GM13977 (cell line): ENCODE measurements at regions not wholly inside any gene's neighbourhood (a gene's known extent, or its start where the extent isn't known, plus 50 kb on each side); places are given as distances from the start of the nearest gene placed in this dataset.
"Not testable (repeated sequence)": the region's sequence is repeated elsewhere in the genome, so short reads cannot be mapped to it uniquely, and the experiment has no call there.

Experiments
- DNase-seq: peaks from one replicate; pipeline ENCODE4 v3.0.0; 2012; ENCODE audit warnings: low spot score
- in situ Hi-C: fragments of 300-500 bp; cut with MboI; formaldehyde crosslinking; loops from one replicate; pipeline ENCODE4 v1.12.0; 2022; ENCODE audit warnings: low sequenced_read_pairs, low pct_unique_long_range_greater_than_20kb, mixed read lengths, inconsistent platforms; ENCODE audit not compliant: unreplicated experiment
- TF ChIP-seq, protein P1 (sequence below): IDR thresholded peaks from 2 replicates; pipeline ENCODE4 v1.5.1; 2012; ENCODE audit warnings: mild to moderate bottlenecking, control low read depth; ENCODE audit not compliant: insufficient read depth; ENCODE audit errors: extremely low read depth, missing control alignments

DNA sequence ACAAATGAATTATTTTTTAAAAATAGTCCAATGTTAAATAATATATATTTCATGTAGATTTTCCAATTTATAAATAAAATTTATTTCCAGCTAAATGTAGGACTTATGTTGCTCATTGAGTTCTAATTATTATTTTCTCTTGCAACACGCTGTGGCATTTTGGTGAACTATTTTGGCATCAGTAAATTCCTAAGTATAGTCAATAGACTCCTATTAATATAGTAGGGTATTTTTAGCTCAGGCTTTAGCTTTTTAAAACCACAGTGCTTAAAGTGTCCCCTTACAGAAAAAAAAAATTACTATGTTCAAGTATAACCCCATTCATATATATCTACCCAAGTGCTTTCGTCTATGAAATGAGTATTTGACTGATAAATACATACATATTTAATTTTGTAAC, 919.2 kb upstream of the SOX9 start:
- in situ Hi-C loops = no loop called here

DNA sequence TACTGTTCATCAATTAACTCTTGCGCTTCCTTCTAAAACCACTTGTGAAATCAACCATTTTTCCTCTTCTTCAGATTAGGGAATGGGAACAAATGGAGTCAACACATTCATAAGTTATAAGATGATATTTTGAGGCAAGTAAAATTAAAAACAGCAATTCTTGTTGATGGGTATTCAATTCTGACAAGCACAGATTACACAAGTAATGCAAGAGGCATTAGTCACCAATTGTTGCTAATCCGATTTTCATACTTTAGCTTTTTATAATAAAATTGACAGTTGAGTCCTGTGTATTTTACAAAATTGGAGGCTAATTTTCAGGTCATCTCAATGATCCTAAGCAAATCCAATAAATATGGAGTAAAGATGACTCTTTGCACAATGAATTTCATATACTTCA, 918.4 kb upstream of the SOX9 start:
- TF ChIP-seq, protein P1, sequence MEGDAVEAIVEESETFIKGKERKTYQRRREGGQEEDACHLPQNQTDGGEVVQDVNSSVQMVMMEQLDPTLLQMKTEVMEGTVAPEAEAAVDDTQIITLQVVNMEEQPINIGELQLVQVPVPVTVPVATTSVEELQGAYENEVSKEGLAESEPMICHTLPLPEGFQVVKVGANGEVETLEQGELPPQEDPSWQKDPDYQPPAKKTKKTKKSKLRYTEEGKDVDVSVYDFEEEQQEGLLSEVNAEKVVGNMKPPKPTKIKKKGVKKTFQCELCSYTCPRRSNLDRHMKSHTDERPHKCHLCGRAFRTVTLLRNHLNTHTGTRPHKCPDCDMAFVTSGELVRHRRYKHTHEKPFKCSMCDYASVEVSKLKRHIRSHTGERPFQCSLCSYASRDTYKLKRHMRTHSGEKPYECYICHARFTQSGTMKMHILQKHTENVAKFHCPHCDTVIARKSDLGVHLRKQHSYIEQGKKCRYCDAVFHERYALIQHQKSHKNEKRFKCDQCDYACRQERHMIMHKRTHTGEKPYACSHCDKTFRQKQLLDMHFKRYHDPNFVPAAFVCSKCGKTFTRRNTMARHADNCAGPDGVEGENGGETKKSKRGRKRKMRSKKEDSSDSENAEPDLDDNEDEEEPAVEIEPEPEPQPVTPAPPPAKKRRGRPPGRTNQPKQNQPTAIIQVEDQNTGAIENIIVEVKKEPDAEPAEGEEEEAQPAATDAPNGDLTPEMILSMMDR = no peak
- DNase-seq = no peak
- in situ Hi-C loops = no loop called here

More for the DNA sequence above, 919.2 kb upstream of the SOX9 start:
- no peak for DNase-seq
- TF ChIP-seq, protein P1 = no peak

DNA sequence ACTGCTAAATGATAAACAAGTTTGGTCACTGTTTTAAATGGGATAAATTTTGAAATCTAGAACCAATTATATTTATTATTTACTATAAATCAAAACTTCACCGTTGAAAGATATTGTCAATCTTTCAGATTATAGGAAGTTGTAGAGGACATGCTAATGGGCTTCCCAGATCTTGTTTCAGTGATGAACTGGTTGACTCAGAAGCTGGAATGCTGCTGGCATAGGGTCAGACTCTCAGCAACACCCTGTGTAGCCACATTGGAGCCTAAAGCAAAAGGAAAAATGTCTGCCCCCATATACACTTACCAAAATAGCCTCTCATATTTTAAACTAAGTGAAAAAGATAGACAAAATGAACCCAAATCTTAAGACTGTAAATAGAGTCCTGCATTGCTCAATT, 916.9 kb upstream of the SOX9 start:
- no peak for DNase-seq
- in situ Hi-C loops = no loop called here
- TF ChIP-seq, protein P1 = no peak

DNA sequence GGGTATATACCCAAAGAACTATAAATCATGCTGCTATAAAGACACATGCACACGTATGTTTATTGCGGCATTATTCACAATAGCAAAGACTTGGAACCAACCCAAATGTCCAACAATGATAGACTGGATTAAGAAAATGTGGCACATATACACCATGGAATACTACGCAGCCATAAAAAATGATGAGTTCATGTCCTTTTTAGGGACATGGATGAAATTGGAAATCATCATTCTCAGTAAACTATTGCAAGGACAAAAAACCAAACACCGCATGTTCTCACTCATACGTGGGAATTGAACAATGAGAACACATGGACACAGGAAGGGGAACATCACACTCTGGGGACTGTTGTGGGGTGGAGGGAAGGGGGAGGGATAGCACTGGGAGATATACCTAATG, 914.9 kb upstream of the SOX9 start:
- DNase-seq, in situ Hi-C loops: not testable (repeated sequence)

DNA sequence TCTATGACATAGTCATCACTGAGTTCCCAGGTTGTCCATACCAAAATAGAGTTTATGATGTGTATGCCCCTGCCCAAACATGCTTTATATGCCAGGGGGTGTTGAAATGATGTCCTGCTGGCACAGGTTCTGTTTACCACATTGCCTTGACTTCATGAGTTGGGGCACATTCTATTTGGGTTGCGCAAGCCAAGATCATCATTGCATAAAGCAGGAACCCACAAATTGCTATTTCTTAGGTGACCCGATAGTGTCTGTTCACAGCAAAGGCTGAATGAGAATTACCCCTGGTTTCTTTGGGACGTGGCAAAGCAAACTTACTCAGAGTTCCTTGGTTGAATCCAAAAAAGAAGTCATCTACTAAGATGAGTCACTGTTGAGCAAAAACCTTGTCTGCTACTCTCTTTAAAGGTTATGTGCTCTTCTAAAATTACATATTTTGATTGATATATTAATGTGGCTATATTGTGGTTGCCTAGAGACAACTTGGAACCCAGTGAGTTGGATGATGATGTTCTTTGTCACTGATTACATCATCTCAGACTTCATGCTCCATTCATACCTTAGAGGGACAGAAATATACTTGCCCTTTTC, 912.6 kb upstream of the SOX9 start:
- in situ Hi-C loops = no loop called here
- TF ChIP-seq, protein P1 = no peak
- DNase-seq = no peak

DNA sequence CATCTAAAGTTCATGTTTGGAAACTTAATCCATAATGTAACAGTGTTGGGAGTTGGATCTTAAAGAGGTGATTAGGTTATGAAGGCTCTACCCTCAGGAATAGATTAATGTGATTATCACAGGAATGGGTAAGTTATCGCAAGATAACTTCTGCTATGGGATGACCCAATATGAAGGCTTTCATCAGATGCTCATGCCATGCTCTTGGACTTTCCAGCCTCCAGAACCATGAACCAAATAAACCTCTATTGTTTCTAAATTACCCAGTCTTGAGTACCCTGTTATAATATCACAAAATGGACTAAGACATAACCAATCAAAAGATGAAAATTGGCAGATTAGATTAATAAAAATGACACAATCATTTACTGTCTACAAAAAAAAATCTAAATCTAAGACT, 906.9 kb upstream of the SOX9 start:
- in situ Hi-C loops = no loop called here
- TF ChIP-seq, protein P1 = no peak
- DNase-seq = no peak

DNA sequence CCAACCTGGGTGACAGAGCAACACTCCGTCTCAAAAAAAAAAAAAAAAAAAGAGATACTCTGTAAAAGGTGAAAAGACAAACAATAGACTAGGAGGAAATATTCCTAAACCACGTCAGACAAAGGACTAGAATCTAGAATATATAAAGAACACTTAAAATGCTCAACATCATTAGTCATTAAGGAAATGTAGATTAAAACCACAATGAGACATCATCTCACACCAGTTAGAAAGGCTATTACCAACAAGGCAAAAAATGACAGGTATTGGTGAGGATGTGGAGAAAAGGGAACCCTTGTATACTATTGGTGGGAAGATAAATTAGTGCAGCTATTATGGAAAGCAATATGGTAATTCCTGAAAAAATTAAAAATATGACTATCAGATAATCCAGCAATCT, 903.1 kb upstream of the SOX9 start:
- in situ Hi-C loops = no loop called here
- DNase-seq = no peak
- TF ChIP-seq, protein P1 = no peak
